Loucy (cell line): ENCODE measurements at regions not wholly inside any gene's neighbourhood (a gene's known extent, or its start where the extent isn't known, plus 50 kb on each side); places are given as distances from the start of the nearest gene placed in this dataset.

Experiments used
- H2AFZ ChIP-seq: fragments of 200-600 bp; sonication (generic); 2 replicates; pipeline ENCODE4 v1.6.0; 2016; ENCODE audit warnings: antibody characterized with exemption, mild to moderate bottlenecking, low read length, moderate library complexity
- H3F3A ChIP-seq: fragments of 200-600 bp; 2 replicates; pipeline ENCODE4 v1.6.0; 2016; ENCODE audit warnings: antibody characterized with exemption, low read depth, mild to moderate bottlenecking
- H3K27me3 ChIP-seq: fragments of 200-600 bp; sonication (generic); 2 replicates; pipeline ENCODE4 v1.6.1; 2014; ENCODE audit warnings: low read length, mild to moderate bottlenecking; ENCODE audit not compliant: insufficient read depth, poor library complexity, severe bottlenecking
- H3K36me3 ChIP-seq: fragments of 200-600 bp; sonication (generic); 2 replicates; pipeline ENCODE4 v1.6.1; 2016; ENCODE audit warnings: low read length; ENCODE audit not compliant: insufficient read depth
- H3K4me1 ChIP-seq: fragments of 200-600 bp; sonication (generic); 2 replicates; pipeline ENCODE4 v1.5.1; 2014; ENCODE audit warnings: low read length, mild to moderate bottlenecking; ENCODE audit not compliant: insufficient read depth, poor library complexity, severe bottlenecking
- H3K4me2 ChIP-seq: fragments of 200-600 bp; sonication (generic); 2 replicates; pipeline ENCODE4 v1.6.0; 2014; ENCODE audit warnings: antibody characterized with exemption, low read length, low read depth, mild to moderate bottlenecking; ENCODE audit not compliant: poor library complexity, severe bottlenecking
- H3K4me3 ChIP-seq: fragments of 200-600 bp; sonication (generic); 2 replicates; pipeline ENCODE4 v1.5.1; 2014; ENCODE audit warnings: low read length, mild to moderate bottlenecking, mixed read lengths; ENCODE audit not compliant: poor library complexity, severe bottlenecking
- H3K79me2 ChIP-seq: fragments of 200-600 bp; sonication (generic); 2 replicates; pipeline ENCODE4 v1.6.1; 2014; ENCODE audit warnings: low read length; ENCODE audit not compliant: insufficient read depth
- H3K9ac ChIP-seq: fragments of 200-600 bp; sonication (generic); 2 replicates; pipeline ENCODE4 v1.6.0; 2014; ENCODE audit warnings: mild to moderate bottlenecking, low read depth, low read length, moderate library complexity; ENCODE audit not compliant: poor library complexity, severe bottlenecking
- H3K9me2 ChIP-seq: fragments of 200-600 bp; sonication (generic); replicated peaks from 2 replicates; pipeline ENCODE4 v1.6.1; 2016; ENCODE audit warnings: low read depth, low read length, mixed read lengths
- H3K9me3 ChIP-seq: fragments of 200-600 bp; sonication (generic); 2 replicates; pipeline ENCODE4 v1.6.1; 2014; ENCODE audit warnings: mild to moderate bottlenecking, antibody characterized with exemption, low read length, low read depth; ENCODE audit not compliant: insufficient read depth
- H4K20me1 ChIP-seq: fragments of 200-600 bp; sonication (generic); 2 replicates; pipeline ENCODE4 v1.6.0; 2014; ENCODE audit warnings: antibody characterized with exemption, low read length, mild to moderate bottlenecking; ENCODE audit not compliant: insufficient read depth, poor library complexity, severe bottlenecking
- CTCF ChIP-seq: fragments of 200-600 bp; sonication (generic); conservative IDR thresholded peaks from 2 replicates; pipeline ENCODE4 v1.5.1; 2014; ENCODE audit warnings: mild to moderate bottlenecking, antibody characterized with exemption, low read length
- EZH2phosphoT487 ChIP-seq: fragments of 200-600 bp; IDR thresholded peaks from 2 replicates; pipeline ENCODE4 v1.6.1; 2018; ENCODE audit warnings: antibody characterized with exemption, mild to moderate bottlenecking, moderate library complexity, borderline replicate concordance

- H3K27me3 ChIP-seq, result no peaks in the 10 kb centered on the region
- no peak overlapping the region for H3K4me3 ChIP-seq
- no peaks in the 10 kb centered on the region for H4K20me1 ChIP-seq
- no peak overlapping the region for H3K9ac ChIP-seq
- H3K4me2 ChIP-seq, result no peak overlapping the region
- no peak for TF ChIP-seq EZH2phosphoT487
- no peak for TF ChIP-seq CTCF
- H3F3A ChIP-seq, result no peaks in the 10 kb centered on the region
- H2AFZ ChIP-seq, result no peak overlapping the region
- no peaks in the 10 kb centered on the region for H3K9me3 ChIP-seq
- no peaks in the 10 kb centered on the region for H3K4me1 ChIP-seq
- H3K79me2 ChIP-seq, result no peaks in the 10 kb centered on the region
- H3K9me2 ChIP-seq, result no peaks in the 10 kb centered on the region
- no peaks in the 10 kb centered on the region for H3K36me3 ChIP-seq
Observed at GRCh38 chr18:77973745-77974144, 724.1 kb downstream of the GALR1 start.

GRCh38 chr18:77974329-77974728 lies 724.7 kb downstream of the GALR1 start:
- TF ChIP-seq EZH2phosphoT487 (no peak), CTCF (no peak)
- no peak overlapping the region for H2AFZ ChIP-seq

GRCh38 chr18:77977331-77977730 lies 727.7 kb downstream of the GALR1 start:
- no peak overlapping the region for H3K9ac ChIP-seq
- H3K9me3 ChIP-seq, result no peaks in the 10 kb centered on the region; the same call in 1 of the 2 replicates
- no peaks in the 10 kb centered on the region for H3K36me3 ChIP-seq
- no peaks in the 10 kb centered on the region for H3K79me2 ChIP-seq
- no peaks in the 10 kb centered on the region for H3K4me1 ChIP-seq
- H3F3A ChIP-seq, result no peaks in the 10 kb centered on the region
- no peak overlapping the region for H2AFZ ChIP-seq
- H3K27me3 ChIP-seq, result no peaks in the 10 kb centered on the region
- no peaks in the 10 kb centered on the region for H4K20me1 ChIP-seq
- TF ChIP-seq EZH2phosphoT487, result no peak
- no peak for TF ChIP-seq CTCF
- H3K9me2 ChIP-seq, result no peaks in the 10 kb centered on the region
- no peak overlapping the region for H3K4me3 ChIP-seq
- H3K4me2 ChIP-seq, result no peak overlapping the region

More at GRCh38 chr18:77974329-77974728, 724.7 kb downstream of the GALR1 start:
- Histone ChIP-seq H3K9ac (no peak overlapping the region), H3K4me2 (no peak overlapping the region), H3F3A (no peaks in the 10 kb centered on the region), H3K9me3 (no peaks in the 10 kb centered on the region), H3K27me3 (no peaks in the 10 kb centered on the region), H4K20me1 (no peaks in the 10 kb centered on the region), H3K4me1 (no peaks in the 10 kb centered on the region), H3K9me2 (no peaks in the 10 kb centered on the region), H3K79me2 (no peaks in the 10 kb centered on the region), H3K4me3 (no peak overlapping the region), H3K36me3 (no peaks in the 10 kb centered on the region)
